ENCODE measurements at regions not wholly inside any gene's neighbourhood (a gene's known extent, or its start where the extent isn't known, plus 50 kb on each side); places are given as distances from the start of the nearest gene placed in this dataset.
"Not testable (repeated sequence)": the region's sequence is repeated elsewhere in the genome, so short reads cannot be mapped to it uniquely, and the experiment has no call there.

DNA sequence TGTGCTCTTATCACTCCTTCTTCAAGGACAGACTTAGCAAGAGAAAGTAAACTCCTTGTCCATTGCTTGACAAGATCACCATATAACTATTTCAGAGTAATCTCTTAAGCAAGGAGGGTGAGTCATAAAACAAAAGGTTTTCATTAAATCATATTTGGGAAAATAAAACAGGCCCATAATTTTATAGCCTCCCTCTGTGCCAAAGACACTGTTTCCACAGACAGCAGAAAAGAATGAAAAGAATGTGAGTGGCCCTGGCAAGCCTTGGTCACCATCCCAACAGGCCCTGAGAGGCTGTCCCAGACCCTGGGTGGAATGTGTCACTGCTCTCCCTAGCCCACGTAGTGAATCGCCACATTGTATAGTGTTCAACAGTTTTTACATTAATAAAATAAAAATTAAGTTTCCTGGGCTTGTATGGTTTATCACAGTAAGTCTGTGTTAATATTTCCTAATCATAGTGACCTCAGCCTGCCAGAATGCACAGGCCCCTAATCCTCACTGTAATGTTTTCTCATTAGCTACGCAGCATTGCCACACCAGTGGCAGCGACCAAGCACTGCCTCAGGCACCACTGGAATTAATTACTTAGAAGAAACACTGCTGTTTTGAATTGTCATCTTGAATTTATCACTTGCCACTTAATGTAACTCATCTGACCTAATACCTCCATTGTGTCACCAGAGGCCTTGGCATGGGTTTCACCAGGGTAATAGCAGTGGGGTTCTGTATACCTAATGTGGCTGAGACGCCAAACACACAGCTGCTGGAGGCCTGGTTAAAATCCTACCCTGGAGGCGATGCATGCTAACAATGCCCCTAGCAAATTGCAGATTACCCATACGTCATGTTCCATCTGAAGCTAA lies 401.9 kb downstream of the LNPK start:
- no peak for DNase-seq

DNA sequence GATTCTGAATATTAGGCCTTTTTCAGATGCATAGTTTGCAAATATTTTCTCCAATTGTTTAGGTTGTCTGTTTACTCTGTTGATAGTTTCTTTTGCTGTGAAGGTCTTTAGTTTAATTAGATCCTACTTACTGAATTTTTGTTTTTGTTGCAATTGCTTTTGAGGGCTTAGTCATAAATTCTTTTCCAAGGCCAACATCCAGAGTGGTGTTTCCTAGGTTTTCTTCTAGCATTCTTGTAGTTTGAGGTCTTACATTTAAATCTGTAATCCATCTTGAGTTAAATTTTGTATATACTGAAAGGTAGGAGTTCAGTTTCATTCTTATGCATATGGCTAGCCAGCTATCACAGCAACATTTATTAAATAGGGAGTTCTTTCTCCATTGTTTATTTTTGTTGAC lies 404.8 kb downstream of the LNPK start:
- DNase-seq, result no peak

DNA sequence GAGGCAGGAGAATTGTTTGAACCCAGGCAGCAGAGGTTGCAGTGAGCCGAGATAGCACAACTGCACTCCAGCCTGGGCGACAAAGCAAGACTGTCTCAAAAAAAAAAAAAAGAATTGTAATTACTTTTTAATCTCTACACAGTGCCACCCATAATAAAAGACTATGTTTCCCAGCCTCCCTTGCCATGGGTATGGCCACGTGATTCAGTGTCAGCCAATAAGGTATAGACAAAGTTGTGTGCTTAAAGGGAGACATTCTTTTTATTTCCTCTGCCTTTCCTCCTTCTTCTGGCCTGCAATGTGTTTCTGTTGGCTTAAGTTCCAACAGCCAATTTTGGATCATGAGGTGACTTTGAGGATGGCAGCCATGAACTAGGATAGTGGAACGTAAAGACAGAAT lies 406.9 kb downstream of the LNPK start:
- DNase-seq, result no peak

DNA sequence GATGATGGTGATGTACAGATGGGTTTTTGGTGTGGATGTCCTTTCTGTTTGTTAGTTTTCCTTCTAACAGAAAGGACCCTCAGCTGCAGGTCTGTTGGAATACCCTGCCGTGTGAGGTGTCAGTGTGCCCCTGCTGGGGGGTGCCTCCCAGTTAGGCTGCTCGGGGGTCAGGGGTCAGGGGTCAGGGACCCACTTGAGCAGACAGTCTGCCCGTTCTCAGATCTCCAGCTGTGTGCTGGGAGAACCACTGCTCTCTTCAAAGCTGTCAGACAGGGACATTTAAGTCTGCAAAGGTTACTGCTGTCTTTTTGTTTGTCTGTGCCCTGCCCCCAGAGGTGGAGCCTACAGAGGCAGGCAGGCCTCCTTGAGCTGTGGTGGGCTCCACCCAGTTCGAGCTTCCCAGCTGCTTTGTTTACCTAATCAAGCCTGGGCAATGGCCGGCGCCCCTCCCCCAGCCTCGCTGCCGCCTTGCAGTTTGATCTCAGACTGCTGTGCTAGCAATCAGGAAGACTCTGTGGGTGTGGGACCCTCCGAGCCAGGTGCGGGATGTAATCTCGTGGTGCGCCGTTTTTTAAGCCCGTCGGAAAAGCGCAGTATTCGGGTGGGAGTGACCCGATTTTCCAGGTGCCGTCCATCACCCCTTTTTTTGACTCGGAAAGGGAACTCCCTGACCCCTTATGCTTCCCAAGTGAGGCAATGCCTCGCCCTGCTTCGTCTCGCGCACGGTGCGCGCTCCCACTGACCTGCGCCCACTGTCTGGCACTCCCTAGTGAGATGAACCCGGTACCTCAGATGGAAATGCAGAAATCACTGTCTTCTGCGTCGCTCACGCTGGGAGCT lies 408.2 kb downstream of the LNPK start:
- DNase-seq, result not testable (repeated sequence)

DNA sequence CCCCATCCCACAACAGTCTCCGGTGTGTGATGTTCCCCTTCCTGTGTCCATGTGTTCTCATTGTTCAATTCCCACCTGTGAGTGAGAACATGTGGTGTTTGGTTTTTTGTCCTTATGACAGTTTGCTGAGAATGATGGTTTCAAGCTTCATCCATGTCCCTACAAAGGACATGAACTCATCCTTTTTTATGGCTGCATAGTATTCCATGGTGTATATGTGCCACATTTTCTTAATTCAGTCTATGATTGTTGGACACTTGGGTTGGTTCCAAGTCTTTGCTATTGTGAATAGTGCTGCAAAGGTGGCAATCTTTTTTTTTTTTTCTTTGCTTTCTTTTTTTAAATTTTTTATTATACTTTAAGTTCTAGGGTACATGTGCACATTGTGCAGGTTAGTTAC lies 406.7 kb upstream of the ATP5MC3 start:
- not testable (repeated sequence) for DNase-seq

DNA sequence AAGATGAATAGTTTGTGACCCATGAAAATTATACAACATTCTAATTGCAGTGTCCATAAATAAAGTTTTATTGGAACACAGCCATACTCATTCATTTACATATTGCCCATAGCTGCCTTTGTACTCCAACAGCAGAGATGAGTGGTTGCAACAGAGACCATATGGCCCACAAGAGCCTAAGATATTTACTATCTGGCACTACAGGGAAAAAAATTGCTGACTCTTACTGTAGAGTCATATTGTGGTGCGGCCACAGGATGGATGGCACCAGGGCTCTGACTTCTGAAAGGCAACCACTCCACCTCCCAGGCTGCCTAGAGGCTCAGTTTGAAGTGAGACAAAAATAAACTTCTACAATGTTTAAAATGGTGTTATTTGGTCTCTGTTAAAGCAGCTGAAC lies 404.0 kb upstream of the ATP5MC3 start:
- DNase-seq, result no peak

DNA sequence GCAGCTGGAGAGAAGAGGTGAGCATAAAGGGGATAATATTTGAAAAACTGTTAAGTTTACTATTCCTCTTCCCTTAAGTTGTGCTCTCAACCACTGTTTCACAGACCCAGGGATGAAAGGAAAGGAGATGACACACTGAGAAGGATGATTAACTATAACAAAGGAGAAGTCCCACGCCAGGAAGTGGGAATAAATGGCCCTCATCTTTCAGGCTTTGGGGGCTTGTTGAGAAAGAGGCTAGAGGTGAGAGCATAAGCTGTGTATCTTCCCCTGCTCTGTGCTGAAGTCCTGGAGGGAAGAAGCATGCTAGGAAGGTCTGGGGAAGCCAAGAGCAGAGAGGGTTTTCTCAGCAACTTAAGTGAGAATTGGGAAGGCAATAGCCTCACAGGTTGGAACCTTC lies 399.1 kb upstream of the ATP5MC3 start:
- DNase-seq, result no peak

DNA sequence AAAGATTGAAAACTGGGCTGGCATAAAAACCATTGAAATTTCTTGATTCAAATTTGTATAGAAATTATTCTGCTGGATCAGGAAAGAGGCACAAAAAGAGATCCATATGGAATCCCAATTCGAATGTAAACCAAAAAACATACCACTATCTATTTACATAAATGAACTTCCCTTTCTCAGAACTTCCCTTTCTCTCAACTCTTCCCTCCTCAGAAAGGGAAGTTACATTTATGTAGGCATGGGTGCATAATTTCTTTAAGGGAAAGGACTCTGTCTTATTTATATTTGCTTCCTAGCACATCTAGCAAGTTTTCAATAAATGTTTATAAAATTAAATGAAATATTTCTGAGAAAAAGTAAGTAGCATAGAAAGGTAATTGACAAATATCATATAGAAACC lies 398.1 kb upstream of the ATP5MC3 start:
- DNase-seq, result no peak

DNA sequence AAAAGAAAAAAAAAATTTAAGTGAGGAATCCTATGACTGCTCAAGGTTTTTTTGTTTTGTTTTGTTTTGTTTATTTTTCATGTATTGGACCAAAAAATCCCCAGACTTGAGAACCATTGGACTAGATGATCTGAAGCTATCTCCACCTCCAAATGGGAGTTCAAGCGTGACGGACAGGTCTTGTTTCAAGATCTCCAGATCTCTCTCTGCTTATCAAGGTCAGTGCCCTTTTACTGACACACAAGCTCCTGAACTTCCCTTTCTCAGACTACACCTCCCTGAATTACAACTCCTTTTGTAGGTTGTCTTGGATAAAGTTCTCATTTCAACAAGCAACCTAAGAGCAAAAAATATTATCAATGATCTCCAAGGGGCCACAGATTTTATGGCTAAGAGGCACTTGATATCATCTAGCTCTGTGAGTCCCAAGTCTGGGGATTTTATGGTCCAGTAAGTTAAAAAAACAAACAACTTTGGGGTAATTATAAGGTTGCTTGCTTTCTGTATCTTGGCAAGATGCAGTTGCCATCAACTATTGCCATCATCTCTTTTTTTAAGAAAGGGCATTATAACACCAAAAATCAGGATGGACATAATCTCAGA lies 396.0 kb upstream of the ATP5MC3 start:
- DNase-seq, result no peak

DNA sequence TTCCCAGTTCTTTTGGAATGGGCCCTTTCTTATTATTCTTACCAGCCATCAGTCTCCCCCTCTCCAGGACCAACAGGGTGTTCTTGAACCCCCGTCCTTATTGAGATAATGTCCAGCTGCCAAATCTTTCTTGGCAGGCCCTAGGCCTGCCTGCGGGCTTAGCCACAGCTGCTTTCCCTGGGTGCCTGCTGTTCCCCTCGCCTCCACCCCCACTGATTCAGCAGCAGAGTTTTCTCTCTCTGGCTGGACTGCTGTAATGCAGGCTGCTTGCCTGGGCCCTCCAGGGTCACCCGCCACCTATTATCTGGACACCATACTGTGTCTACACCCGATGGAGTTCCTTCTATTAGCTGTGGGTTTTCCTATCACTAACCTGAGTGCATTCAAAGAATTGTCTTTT lies 395.4 kb upstream of the ATP5MC3 start:
- no peak for DNase-seq

DNA sequence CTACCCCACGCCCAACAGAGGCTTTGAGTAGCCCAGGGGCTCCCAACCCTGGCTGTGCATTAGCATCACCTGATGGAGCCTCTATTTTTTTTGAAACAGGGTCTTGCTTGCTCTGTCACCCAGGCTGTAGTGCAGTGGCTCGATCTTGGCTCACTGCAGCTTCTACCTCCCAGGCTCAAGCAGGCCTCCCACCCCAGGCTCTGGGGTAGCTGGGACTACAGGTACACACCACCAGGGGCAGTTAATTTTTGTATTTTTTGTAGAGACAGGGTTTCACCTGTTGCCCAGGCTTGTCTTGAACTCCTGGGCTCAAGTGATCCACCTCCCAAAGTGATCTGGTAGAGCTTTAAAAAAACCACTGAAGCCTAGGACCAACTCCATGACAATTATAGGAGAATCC lies 394.8 kb upstream of the ATP5MC3 start:
- DNase-seq, result no peak

DNA sequence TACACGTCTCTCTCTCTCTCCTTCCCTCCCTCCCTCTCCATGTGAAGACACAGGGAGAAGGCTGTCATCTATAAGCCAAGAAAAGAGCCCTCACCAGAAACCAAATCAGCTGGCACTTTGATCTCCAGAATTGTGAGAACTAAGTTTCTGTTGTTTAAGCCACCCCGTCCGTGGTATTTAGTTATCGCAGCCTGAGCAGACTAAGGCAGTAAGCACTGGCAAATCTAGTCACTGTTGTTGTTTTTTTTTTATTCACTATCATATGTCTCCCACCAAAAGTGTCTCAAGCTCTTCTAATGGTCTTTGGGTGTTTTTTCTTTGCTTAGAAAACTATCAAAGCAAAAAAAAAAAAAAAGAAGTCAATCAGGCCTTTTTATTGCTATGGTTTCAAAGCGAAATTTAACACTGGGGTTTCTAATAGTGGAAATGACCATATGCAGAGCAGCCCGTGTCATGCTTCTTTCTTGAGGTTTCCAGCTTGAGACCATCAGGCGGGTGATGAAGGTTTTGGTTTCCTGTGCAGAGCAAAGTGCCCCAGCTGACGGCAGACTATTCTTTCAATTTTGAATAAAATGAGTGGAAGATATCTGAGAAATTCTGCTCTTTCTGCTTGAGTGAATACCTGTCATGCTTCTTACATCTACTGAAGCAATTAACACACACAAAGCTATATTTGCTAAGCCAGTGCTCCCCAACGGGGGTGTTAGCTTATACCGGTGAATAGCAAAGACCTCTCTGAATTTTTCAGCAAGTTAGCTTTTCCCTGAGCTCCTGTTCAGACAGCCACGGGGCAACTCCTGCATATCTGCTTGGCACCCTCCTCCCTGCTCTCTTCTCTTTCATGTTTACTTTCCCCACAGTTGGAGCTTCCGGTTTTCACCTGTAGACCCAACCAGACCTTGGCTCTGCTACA lies 394.1 kb upstream of the ATP5MC3 start:
- peak; percentile 18 for DNase-seq

DNA sequence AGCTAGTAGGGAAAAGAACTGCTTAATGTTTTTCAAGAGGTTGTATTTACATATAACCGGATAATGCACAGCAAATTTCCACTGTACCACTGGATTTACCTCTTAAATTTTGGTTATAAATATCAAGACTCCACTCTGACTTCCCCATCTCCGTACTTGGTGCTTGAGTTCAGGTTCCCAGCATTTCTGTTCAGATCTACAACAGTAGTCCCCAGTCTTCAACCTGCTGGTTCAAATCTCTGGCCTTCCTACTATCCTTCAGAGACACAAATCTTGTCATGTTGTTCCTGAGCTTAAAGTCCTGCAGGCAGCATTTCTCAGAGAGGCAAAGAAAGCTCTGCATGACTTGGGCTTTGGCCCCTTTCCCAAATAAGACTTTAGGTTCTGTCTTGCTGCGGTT lies 392.6 kb upstream of the ATP5MC3 start:
- no peak for DNase-seq

DNA sequence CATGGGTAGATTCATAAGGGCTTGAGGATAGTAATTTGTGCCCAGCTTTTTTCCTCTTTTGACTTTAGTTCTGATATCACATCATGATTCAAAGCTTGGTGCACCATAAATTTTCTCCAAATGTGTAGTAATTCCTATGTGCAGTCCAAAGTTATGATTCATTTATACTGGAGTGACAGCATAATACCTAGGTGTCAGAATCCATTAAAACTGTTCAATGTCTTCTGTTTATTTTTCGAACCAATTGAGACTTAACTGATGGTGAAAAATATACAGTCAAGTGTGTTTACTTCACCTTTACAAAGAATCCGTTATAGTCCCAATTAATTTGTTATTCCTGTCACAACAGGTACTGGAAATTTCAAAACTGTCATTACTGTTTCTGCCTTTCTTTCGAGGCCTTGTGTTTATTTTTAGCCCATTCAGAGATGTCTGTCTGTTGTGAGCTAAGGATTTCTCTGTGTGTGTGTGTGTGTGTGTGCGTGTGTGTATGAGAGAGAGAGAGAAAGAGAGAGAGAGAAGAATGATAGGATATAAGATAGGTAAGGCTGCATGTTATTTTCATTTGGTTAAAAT lies 389.7 kb upstream of the ATP5MC3 start:
- no peak for DNase-seq

DNA sequence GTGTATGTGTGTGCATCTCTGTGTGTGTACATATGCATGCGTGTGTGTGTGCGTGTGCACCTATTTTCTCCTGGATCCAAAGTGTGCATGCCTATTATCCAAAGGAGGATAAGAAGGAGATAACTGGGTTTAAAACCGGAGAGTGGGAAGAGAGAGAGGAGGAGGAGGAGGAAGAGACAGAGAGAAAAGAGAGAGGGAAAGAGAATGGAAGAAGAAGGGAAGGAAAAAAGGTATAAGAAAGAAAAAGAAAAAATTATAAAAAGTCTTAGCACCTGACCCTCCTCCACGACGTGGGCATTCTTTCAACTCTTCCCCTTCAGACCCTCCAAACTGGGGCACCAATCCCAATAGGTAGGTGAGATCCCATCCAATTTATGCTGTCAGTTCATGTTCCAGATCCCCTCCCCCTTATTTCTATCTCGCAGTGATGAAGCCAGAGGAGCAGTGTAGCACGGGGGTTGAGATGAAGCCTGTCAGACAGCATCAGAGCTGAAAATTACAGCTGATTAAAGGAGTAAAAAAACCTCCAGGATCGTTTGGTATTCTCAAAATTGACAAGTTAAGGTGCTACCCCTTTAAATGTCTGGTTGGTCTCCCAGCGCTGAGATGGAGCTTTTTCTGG lies 386.7 kb upstream of the ATP5MC3 start:
- DNase-seq, result no peak

DNA sequence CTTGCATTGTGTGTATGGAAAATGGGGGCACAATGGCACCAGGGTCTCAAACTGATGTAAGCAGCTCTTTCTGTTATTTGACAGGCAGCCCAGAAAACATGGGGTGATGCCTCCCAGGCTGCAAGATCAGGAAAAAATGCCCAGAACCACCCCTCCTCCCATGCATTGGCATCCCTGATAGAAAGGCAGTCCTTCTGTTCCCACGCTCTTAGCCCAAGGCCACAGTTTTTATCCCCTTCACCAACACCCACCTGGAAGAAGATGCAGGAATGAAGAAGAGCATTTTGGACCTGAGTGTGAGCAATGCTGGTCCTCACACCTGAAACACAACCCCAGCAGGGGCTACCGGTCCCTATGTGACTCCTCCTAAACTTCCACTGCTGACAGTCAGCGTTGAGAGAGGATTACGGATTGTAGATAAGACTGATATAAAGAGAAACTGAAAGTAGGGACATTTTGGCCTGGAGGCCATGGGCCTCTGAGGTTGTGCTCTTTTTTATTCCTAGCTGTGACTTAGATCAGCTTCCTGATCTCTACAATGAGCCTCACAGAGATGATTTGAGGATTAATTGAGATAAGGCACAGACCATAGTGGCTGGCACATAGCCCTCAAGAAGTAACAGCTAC lies 386.0 kb upstream of the ATP5MC3 start:
- no peak for DNase-seq

DNA sequence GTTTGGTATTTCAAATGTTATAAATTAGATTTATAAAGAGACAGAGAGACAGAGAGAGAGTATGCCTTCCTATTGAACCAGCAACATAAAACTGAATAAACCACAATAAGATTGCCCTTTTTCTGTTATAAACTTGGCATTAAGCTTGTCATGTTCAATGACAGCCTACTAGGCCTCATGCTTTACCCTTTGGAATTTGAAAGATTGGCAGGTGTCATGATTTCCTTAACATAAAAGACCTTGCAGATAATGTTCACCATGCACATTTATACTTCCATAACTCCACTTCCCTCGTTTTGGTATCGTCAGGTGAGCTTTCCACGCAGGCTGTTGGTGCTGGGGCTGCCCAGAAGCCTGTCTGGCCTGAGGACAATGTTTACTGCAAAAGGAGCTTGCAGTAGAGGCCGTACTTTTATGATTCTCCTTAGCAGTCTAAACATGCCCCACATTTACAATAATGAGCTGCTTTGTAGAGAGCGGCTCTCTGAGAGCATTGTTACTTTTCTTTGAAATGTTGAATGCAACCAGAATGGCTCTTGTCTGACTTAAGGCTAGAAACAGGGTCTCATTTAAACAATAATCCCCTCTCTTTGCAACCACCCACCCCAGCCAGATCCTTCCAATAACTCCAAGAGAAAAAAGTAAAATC lies 379.1 kb upstream of the ATP5MC3 start:
- DNase-seq, result no peak

DNA sequence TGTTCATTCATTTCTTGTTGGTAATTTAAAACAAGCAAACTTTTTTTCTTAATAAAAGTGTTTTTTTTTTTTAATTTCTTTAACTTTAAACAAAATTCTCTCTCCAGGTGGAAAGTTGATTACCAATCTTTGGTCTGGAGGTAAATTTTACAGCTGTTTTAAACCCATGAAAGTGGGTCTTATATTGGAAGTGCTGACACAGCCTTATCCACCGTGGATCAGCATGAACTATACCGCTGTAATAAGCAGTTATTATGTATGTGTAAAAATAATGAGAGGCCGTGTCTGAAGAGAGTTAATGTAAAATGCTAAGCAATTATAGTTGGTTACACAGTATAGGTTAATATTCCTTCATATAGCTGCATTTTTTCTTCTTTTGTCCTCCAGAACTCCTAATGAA lies 378.1 kb upstream of the ATP5MC3 start:
- no peak for DNase-seq

DNA sequence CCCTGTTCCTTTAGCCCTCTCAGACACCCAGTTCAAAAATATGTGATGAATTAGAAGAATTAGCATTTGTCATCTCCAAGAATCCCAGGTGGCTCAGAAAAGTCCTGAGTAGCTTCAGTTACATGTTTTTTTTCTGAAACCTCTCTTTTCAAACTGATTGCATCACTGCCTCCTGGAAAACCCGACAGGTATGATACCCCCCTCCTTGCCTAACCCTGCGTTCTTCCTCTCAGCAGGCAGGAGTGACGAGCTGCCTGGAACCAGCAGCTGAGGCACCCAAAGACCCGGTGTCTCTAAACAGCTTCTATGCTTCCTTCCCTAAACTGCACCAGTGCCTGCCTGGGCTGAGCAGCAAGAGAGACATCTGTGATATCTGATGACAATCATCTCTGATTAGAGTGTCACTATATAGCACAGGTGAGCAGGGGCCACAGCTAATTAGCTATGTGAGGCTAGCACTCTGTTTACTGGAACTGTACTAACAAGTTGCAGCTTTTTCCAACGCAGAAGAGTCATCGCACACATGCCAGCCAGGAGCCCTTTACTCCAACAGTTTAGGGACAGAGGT lies 376.4 kb upstream of the ATP5MC3 start:
- no peak for DNase-seq

DNA sequence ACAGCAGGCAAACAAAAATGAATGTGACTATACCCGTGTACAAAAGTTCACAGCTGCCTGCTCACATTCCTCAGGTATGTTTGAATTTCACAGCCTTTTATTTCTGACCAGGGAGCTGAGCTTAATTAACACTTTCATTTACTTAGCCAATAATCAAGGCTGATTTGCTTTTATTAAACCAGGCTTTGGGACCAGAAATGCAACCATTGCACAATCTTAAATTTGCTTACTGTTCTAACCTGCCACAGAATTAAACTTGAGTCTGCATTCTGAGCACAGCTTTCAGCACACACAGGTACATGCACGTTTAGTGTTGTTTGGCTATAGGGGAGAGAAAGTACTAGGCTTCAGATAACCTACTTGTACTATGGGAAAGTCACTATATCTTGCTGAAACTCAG lies 372.4 kb upstream of the ATP5MC3 start:
- no peak for DNase-seq
